Prostate gland (tissue), 2 donors: ENCODE measurements at regions not wholly inside any gene's neighbourhood (a gene's known extent, or its start where the extent isn't known, plus 50 kb on each side); places are given as distances from the start of the nearest gene placed in this dataset.

ENCODE experiments used
- CTCF ChIP-seq, 4 experiments: fragments of 200-600 bp in 2 of 4; fragments of 450-650 bp in 2 of 4; sonication (generic) in 2 of 4; IDR thresholded peaks; 1 replicate in 3 of 4; 2 replicates in 1 of 4; pipeline ENCODE4 v1.5.1; 2016 to 2019; ENCODE audit warnings: antibody characterized with exemption in 4 of 4, mild to moderate bottlenecking in 2 of 4, moderate library complexity in 2 of 4
- POLR2A ChIP-seq: fragments of 450-650 bp; IDR thresholded peaks from one replicate; pipeline ENCODE4 v1.6.1; 2016; ENCODE audit warnings: antibody characterized with exemption, mild to moderate bottlenecking
- POLR2AphosphoS5 ChIP-seq: sonication (generic); formaldehyde crosslinking; IDR thresholded peaks from one replicate; pipeline ENCODE4 v1.6.1; 2017; ENCODE audit warnings: antibody characterized with exemption

GRCh38 chrX:39542316-39542715, 555.4 kb downstream of the BCOR start:
- no peak for TF ChIP-seq CTCF (IDR thresholded peaks at IDR 0.05)
- TF ChIP-seq POLR2AphosphoS5: no peak
- no peak for TF ChIP-seq POLR2A
